Non-pigmented ciliary epithelial cell (primary cell): ENCODE measurements at regions not wholly inside any gene's neighbourhood (a gene's known extent, or its start where the extent isn't known, plus 50 kb on each side); places are given as distances from the start of the nearest gene placed in this dataset.

Experiments
- DNase-seq: peaks from one replicate; pipeline ENCODE4 v3.0.0-alpha.2; 2010; ENCODE audit warnings: low read depth

DNA sequence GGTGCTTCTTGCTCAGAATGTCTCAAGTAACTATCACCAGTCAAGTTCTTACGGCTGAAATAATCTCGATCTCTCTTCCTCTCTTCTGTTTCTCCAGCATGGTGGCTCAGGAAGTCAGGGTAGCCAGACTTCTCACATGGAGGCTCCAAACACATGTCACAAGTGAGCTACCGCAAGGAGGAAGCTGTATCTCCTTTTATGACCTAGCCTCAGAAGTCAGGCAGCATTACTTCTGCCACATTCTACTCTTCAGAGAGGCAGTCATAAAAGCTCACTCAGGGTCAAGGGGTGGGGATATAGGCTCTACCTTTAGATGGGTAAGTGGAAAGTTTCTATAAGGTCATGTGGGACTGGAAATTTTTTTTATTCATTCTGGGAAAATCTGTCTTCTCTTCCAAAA lies 86.6 kb upstream of the NEO1 start:
- DNase-seq = no peak

DNA sequence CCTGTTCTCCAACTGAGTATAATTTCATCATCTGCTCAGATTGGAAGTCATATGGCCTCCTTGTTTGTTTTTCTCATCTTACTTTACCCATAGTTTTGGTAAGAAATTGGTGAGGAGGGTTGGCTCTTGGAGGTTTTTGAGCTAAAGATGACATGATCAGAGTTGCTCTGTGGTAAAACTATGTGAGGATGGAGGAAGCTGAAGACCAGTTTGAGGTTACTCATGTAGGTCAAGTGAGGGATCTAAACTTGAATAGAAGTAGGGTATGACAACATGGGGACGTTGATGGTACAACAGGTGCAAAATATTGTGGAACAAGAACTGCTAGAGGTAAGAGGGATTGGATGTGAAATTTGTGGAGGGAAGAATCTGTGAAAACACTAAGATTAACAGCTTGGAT lies 87.7 kb upstream of the NEO1 start:
- DNase-seq = no peak

DNA sequence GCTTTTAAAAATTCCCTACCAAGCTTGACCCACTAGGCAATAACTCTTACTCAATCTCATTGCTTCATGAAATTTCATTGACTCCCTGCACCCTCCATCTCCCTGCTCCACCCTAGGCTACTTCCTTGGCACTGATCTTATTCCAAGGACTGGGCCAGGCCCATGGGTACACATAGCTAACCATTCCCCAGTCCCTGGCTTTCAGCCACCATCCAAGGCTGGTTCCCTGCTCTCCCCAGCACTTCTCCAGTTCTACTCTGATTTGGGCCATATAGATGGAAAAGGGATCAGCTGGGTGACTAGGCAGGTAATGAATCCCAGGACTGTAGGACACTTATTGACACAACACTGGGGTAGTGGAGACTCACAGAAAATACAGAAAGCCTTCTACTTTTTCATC lies 88.1 kb upstream of the NEO1 start:
- no peak for DNase-seq

DNA sequence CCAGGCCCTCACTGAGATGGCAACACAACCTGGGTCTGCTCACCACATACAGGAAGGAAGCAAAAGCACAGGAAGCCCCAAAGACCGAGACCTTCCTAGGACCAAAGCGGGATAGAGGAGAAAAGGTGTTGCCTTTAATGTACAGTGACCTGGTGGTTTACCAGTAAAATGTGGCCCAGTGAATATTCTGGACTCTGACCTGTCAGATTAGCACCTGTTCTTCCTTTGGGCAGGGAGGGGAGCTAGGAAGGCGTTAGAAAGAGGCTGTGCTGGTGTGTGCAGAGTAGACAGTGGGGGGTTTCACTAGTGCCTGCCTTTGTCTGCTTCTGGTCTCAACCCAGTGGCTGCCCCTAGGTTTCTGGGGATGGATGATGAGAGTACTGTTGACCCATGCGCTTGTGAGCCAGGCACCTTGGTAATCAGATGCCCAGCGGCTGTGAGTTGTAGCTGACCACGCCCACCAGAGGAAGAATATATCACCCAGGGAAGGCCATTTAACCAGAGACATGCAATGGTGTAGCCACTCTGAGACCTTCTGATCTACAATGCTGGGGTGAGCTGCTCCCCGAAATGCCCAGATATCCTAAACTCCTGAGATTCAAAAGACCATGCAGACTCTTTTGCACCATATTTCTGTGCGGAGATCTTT lies 90.1 kb upstream of the NEO1 start:
- no peak for DNase-seq

DNA sequence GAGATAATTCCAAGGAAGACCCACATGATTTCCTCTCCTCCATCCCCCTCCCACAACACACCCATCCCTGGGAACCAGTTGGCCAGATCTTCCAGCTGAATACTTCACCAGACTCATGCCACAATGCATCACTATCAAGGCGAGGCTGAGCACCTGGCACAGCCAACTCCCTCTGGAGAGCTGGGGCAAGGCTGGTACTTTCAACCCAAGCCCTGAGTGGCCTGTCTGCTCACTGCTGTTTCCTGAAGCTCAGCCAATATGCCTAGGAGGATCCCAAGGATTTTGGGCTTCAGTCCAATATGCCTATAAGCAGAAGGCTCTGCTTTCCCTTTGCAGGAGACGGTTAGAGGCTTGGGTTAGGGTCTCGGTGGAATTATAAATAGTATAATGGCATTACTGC lies 90.9 kb upstream of the NEO1 start:
- DNase-seq = no peak

DNA sequence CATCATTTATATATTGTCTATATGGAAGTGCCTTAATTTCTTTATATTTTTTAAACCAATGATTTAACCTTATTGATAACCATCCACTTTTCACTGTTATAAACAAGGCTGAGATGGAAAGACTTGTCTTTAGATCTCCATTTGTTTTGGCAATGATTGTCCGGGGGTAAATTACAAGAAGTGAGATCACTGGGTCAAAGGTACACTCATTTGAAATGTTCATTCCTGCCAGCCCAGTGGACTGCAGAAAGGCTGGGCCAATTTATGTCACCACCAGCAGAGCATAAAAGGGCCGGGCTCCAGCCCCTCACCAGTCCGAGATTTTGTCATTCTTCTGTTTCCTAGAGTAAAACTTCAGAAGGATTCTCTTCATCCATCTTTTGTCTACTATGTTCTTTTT lies 93.6 kb upstream of the NEO1 start:
- no peak for DNase-seq

DNA sequence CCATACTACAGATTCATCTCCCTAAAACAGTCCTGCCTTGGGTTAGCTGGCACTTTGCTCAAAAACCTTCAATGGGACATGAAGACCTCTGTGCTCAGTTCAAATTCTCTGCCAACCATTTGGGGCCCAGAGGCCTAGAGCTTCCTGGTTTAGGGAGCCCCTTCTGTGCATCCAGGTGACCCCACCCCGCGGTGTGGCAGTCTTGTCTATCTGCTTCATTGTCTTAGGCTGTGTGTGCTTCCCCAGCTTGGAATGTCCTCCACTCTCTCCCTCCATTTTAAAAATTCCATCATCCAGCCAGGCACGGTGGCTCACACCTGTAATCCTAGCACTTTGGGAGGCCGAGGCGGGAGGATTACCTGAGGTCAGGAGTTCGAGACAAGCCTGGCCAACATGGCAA lies 99.0 kb upstream of the NEO1 start:
- no peak for DNase-seq

DNA sequence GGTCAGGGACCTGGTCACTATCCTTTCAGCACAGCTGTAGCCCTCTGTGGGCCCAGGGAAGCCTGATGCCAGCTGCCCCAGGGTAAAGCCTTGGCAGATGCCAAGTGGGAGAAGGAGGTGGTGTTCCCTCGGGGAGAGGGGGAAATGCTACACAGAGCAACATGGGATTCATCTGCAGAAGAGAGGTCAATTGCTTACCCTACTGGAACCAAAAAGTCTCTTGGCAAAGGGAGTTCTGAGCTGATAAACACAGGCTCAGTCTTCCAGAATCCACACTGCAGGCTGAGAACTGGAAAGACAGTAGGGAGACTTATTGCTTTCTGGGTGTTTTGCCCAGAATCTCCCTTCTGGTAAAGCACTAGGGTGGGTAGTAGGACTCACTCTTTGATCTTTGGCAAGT lies 100.1 kb upstream of the NEO1 start:
- no peak for DNase-seq

DNA sequence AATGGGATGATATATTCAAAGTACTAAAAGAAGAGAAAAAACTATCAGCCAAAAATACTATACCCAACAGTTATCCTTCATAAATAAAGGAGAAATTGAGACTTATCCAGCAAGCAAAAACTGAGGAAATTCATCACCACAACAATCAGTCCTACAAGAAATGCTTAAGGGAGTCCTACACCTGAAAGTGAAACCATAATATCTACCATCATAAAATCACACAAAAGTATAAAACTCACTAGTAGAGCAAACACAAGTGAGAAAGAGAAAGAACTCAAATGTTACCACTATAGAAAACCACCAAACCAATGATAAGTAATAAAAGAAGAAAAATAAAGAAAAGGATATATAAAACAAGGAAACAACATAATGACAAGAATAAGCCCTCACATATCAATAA lies 103.6 kb upstream of the NEO1 start:
- DNase-seq = no peak

DNA sequence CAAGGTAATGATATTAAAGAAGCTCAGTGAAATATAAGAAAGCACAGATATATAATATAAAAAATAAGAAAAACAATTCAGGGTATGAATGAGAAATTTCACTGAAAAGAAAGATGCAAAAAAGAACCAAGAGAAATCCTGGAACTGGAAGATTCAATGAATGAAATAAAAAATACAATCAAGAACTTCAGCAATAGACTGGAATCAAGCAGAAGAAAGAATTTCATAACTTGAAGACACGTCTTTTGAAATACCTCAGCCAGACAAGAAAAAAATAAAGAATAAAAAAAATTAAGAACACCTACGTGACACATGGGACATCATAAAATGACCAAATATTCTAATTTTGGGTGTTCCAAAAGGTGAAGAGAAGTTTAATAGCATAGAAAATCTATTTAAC lies 104.6 kb upstream of the NEO1 start:
- no peak for DNase-seq

DNA sequence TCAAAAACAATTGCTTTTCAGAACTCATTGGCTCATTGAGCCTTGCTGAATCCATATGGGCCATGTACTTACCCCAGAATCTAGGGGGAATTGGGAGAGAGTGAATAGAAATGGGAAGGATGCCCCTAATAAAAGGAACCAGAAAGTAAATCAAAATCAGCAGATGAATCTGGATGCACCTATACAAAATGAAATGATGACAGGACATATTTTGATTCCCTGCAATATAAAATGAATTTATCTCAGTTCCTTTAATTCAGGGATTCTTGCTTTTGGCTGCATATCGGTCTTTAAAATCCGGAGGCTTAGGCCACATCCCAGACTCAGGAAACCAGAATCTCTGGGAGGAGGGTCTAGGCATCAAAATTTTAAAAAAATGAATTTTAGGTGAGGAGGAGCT lies 107.7 kb upstream of the NEO1 start:
- no peak for DNase-seq

DNA sequence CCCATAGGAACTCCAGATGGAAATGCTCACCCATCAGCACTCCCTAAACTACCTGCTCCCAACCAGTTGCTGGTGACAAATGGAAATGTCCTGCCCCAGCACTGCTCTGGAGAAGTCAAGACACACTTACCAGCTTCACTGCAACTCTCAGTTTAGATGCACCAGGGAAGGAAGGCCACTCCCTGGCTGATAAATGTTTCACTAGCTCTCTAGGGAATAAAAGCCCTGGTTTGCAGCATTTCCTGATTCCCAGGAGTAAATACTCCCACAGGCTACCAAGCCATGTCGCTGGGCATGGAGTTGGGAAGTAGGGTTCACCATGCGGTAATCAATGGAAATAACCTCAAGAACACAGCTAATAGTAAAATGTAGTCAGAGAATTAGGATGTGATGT lies 112.0 kb upstream of the NEO1 start:
- no peak for DNase-seq

DNA sequence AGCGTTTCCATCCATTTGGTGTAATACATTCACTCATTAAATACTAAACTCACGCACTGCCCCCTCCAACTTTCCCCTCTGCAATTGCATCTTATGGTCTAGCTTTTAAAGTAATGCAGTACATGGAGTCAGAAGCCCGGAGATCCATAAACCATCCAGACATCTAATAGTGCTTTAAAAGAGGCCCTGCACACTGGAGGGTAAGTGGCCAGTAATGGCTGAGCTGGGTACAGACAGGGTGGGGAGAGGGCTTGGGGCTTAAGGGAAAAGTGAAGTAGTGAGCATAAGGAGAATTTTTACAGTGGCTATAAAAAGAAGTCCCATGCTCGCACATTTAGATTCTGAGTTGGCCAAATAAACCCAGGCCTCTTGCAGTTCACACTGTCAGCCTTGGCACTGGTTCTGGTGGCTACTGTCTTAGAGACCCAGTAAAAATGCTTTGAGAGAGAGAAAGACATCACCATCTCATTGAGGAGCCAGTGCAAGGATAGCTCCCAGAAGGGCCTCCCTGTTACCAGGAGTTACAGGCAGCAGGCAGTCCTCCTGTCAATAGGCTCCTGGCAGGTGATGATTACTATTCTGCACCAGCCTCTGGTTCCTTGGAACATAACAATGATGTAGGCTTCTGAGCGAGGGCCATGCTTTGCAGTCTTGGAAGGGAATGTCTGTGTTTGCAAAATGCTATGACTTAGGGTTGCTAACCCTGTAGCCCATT lies 112.6 kb upstream of the NEO1 start:
- no peak for DNase-seq

DNA sequence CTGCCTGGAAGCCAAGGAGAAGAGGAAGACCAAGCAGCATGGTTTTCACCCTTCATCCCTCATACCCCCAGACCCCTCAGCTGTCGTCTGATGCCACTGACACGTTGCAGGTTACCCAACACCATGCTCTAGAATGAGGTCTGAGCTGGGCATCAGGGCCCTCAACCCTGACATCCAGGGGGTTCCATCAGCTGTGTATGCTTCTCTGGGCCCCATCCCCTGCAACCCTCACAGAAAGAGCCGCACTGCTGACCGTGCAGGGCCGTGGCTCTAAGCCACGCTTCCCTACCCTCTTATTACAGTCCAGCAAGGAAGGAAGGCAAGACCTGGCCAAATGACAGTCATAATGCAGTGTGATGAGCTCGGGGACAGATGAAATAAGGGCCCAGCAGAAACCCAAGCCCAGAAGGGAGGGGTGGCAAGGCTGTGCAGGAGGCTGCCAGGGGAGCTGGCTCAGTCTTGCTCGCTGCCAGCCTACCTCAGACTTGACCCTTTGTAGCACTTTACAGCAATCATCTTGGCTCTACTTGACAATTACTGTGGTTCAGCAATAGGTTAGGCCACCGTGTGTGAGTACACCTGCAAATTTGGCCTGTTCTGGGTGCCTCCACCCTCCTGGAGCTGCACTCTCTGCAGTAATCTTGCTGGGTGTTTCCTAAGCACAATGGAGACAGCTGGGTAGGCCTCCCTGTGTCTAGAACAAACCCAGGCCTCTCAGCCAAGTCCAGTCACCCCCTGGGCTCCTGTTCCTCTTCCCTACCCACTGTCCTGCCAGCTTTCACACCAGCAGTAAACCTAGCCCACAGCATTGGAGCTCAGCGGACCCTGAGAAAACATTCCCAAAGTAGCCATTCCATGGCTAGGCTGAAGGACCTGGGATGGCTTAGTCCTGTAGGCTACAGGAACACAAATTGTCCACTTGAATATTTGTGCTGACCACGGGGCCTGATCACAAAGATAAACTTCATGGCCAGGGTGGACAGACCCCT lies 115.3 kb upstream of the NEO1 start:
- no peak for DNase-seq

DNA sequence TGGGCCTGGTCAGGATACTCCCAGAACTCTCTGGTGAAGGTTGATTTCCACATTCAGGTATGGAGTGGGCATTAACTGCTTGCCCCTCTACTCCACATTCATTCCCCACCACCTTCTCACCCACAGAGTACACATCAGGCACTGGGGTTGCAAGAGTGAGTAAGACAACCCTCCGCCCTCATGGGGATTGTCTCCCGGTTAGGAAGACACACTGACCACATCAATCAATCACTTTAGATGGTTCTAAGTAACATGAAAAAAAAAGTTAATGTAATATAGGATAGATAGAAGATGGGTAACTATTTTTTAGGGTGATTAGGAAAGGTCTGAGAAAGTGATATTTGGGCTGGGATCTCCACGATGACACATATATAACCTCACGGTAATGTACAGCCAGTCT lies 116.0 kb upstream of the NEO1 start:
- DNase-seq = no peak

DNA sequence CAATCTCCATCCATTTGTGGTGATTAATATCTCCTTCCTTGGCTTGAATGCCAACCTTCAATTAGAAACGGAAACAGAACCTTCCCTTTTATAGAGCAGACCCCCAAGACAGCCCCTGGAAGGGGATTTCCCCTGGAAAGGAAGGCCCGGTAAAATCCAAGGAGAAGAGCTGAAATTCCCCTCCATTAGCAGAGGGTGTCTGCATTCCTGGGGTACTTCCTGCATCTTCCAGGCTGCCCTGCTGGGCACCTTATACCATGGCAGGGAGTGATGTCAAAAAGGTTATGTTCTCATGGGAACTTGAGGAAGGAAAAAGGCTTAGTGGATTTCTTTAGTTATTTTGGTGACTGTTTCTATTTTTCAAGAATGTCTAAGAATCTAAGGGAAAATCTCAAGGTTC lies 116.7 kb upstream of the NEO1 start:
- no peak for DNase-seq

DNA sequence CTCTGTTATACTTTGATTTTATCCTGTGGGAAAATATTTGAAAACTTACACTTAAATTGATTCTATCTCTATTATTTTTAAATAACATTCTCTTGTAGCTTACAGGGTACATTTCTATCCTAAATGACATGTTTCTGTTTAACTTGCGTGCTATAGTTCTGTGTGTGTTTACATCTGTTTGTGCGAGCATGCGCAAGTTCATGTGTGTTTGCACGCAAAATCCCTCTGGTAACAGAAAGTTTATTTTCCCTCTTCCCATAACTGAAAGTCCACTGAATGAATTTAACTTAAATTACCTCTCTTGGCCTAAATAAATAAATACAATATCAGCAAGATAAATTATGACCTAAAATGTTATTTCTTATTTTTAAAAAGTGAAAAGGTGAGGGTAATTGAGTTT lies 117.3 kb upstream of the NEO1 start:
- DNase-seq = no peak

DNA sequence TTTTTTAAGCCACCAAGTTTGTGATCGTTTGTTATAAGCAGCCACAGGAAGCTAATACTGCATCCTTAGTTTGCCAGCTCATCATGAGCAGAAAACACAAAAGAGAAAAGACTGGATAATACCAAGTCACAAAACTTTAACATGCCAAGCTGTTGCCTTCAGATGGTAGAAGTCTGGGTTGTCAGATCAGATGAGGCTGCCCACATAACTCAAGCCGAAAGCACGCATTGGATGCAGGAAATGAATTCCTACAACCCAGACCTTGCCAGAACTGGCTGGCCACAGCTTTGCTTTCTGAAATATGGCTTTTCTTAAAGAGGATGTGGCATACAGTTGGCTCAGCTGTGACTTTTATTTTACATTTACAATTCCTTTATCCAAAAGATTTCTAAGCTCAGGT lies 118.3 kb upstream of the NEO1 start:
- no peak for DNase-seq

DNA sequence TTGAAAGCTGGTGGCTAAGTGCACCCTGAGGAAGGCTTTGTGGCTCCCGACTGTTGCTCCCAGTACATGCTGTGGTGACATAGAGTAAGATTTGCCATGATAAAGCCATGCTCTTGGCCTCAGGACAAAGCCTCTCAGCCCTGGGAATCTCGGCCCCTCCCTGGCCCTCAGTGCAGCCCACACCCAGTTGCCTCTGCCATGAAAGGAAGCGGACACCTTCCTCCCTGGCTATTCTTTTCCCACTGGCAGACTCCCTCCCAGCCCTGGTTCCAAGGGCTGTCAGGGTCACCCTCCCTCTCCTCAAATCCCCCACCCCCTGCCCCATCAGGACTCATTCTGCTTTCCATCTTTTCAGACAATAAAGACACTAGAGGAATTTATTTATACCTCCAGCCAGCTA lies 119.8 kb upstream of the NEO1 start:
- DNase-seq = no peak

DNA sequence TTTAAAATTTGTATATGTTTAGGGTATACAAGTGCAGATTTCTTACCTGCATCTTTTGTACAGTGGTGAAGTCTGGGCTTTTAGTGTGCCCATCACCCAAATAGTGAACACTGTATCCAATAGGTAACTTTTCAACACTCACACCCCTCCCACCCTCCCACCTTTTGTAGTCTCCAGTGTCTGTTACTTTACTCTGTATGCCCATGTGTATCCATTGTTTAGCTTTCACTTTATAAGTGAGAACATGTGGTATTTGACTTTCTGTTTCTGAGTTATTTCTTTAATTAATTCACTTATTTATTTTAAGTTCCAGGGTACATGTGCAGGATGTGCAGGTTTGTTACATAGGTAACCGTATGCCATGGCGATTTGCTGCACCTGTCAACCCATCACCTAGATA lies 124.8 kb upstream of the NEO1 start:
- no peak for DNase-seq

DNA sequence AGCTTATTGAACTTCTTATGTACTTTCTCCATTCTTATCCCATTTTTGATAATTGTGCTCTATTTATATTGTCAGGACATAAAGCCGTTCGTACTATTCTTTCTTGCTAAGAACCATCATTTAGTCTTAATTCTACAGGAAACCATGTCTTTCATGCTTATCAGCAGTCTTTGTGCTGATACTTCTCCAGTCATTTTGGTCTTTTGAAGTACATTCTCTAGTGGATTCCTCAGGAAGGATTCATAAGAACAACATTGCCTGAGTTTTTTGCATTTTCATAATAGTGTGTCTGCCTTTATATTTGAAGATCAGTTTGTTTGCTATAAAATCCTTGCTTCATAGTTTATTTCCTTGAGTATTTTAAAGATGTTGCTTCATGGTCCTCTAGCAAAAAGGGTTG lies 126.6 kb upstream of the NEO1 start:
- DNase-seq = peak; percentile 9

DNA sequence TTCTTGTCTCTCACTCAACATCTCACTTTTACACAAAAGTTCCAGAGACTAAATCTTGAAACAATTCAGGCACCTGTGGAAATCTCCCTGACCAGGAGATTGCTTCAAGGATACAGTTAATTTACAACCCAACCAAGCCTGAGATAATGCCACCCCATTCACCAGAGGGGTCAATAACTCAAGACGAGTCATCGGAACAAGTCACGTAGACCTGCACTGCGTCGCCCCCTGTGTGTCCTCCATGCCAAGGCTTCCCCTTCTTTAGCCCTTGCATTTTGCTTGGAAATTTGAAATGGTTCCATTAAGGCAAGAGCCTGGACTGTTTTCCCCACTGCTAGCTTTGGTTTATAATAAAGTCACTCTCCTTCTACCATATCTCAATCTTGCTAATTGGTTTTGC lies 129.0 kb upstream of the NEO1 start:
- no peak for DNase-seq

DNA sequence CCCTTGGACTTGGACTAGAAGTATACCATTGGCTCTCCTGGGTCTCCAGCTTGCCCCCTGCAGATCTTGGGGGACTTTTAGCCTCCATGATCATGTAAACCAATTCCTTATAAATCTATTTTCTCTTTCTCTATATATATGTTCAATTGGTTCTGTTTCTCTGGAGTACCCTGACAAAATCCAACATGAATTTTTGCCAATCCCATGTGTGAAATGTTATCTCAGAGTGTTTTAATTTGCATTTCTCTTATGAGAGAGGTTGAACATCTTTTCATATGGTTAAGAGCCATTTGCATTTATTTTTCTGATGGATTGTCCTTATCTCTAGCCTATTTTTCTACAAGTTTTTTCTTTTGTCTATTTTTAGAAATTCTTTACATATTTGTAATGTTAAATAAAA lies 131.7 kb upstream of the NEO1 start:
- DNase-seq = no peak
